Prostate gland (tissue), 2 donors: ENCODE measurements at regions not wholly inside any gene's neighbourhood (a gene's known extent, or its start where the extent isn't known, plus 50 kb on each side); places are given as distances from the start of the nearest gene placed in this dataset.

Source experiments
- CTCF ChIP-seq, 4 experiments: fragments of 200-600 bp in 2 of 4; fragments of 450-650 bp in 2 of 4; sonication (generic) in 2 of 4; IDR thresholded peaks; 1 replicate in 3 of 4; 2 replicates in 1 of 4; pipeline ENCODE4 v1.5.1; 2016 to 2019; ENCODE audit warnings: antibody characterized with exemption in 4 of 4, mild to moderate bottlenecking in 2 of 4, moderate library complexity in 2 of 4
- POLR2AphosphoS5 ChIP-seq: sonication (generic); formaldehyde crosslinking; IDR thresholded peaks from one replicate; pipeline ENCODE4 v1.6.1; 2017; ENCODE audit warnings: antibody characterized with exemption

GRCh38 chr5:143658956-143659355 is 153.0 kb upstream of the HMHB1 start:
- TF ChIP-seq CTCF (IDR thresholded peaks at IDR 0.05) (no peak), POLR2AphosphoS5 (no peak)
